A549 (cell line): ENCODE measurements at regions not wholly inside any gene's neighbourhood (a gene's known extent, or its start where the extent isn't known, plus 50 kb on each side); places are given as distances from the start of the nearest gene placed in this dataset.

ENCODE experiments used
- CTCF ChIP-seq: fragments of >200 bp; sonication (Bioruptor Twin); formaldehyde crosslinking; IDR thresholded peaks from 3 replicates; pipeline ENCODE4 v1.5.1; 2016
- MAFK ChIP-seq: fragments of 450-650 bp; IDR thresholded peaks from 2 replicates; pipeline ENCODE4 v1.6.1; 2014; ENCODE audit not compliant: partially characterized antibody
- PBX3 ChIP-seq: IDR thresholded peaks from 2 replicates; pipeline ENCODE4 v1.6.1; 2012
- POLR2A ChIP-seq: IDR thresholded peaks from 2 replicates; pipeline ENCODE4 v1.6.1; 2012; ENCODE audit warnings: mild to moderate bottlenecking, low read length
- REST ChIP-seq: fragments of 200-600 bp; sonication (generic); IDR thresholded peaks from 2 replicates; pipeline ENCODE4 v1.6.1; 2016; ENCODE audit warnings: antibody characterized with exemption, mild to moderate bottlenecking, moderate library complexity

- TF ChIP-seq CTCF (no peak), POLR2A (no peak), MAFK (no peak), PBX3 (no peak), REST (no peak)
Measured at GRCh38 chr1:38652217-38652616, 207.4 kb downstream of the RRAGC start.
